ENCODE measurements at regions not wholly inside any gene's neighbourhood (a gene's known extent, or its start where the extent isn't known, plus 50 kb on each side); places are given as distances from the start of the nearest gene placed in this dataset.
"Not testable (repeated sequence)": the region's sequence is repeated elsewhere in the genome, so short reads cannot be mapped to it uniquely, and the experiment has no call there.

DNA sequence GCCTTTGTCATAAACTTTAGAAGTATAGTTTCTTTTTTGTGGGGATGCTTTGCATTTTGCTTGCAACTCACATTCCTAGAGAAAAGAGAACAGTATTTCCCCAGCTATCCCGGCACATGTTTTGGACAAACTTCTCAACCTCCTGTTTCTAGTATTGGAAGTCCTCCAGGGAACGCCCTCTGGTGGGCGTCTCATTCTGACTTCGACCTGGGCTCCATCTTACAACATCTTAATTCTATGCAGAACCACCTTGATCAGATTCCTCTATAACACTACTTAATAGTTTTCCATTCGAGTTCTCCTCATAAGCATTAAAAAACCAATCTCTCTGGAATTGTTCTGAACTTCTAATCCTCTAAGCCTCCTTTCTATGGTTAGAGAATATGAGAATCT lies 139.5 kb upstream of the FZD8 start:
- no peaks in the 10 kb centered on the region for H3K9me3 ChIP-seq (ENCODE audit: severe bottlenecking)
- H3K27ac ChIP-seq, result no peak overlapping the region
- H3K36me3 ChIP-seq, result no peaks in the 10 kb centered on the region
- TF ChIP-seq, protein P1, sequence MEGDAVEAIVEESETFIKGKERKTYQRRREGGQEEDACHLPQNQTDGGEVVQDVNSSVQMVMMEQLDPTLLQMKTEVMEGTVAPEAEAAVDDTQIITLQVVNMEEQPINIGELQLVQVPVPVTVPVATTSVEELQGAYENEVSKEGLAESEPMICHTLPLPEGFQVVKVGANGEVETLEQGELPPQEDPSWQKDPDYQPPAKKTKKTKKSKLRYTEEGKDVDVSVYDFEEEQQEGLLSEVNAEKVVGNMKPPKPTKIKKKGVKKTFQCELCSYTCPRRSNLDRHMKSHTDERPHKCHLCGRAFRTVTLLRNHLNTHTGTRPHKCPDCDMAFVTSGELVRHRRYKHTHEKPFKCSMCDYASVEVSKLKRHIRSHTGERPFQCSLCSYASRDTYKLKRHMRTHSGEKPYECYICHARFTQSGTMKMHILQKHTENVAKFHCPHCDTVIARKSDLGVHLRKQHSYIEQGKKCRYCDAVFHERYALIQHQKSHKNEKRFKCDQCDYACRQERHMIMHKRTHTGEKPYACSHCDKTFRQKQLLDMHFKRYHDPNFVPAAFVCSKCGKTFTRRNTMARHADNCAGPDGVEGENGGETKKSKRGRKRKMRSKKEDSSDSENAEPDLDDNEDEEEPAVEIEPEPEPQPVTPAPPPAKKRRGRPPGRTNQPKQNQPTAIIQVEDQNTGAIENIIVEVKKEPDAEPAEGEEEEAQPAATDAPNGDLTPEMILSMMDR (IDR thresholded peaks at IDR 0.05; ENCODE audit: low read depth, low read length), result peak; percentile 35; the same call in 1 of the 2 replicates
- DNase-seq, result peak; percentile 23
- no peak overlapping the region for H3K4me3 ChIP-seq (ENCODE audit: low read depth, low read length)
- H3K27me3 ChIP-seq (ENCODE audit: insufficient read depth, low read depth, severe bottlenecking), result no peaks in the 10 kb centered on the region

DNA sequence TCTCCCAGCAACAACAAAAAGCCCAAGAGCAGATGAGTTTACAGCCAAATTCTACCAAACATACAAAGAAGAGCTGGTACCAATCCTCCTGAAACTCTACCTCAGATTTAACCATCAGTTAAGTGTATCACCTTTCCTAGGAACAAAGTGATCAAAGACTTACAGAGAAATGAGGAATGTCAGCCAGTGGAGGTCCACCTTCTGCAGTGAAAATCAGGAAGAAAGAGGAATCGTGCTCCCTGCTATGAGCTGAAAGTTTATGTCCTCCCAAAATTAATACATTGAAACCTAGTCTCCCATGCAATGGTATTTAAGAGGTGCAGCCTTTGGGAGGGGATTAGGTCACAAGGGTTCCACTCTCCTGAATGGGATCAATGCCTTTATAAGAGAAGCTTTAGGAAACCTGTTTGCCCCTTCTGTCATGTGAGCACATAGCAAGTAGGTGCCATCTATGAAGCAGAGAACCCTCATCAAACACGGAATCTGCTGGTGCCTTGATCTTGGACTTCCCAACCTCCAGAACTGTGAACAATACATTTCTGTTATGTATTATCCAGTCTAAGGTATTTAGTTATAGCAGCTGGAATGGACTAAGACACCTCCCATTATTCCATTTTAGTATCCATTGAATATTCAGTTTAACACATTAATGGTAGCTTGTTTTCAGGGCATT lies 139.0 kb upstream of the FZD8 start:
- TF ChIP-seq, protein P1 (IDR thresholded peaks at IDR 0.05; ENCODE audit: low read depth, low read length), result no peak
- no peaks in the 10 kb centered on the region for H3K36me3 ChIP-seq
- no peak overlapping the region for H3K4me3 ChIP-seq (ENCODE audit: low read depth, low read length)
- H3K9me3 ChIP-seq (ENCODE audit: severe bottlenecking), result no peaks in the 10 kb centered on the region
- H3K27ac ChIP-seq, result no peak overlapping the region
- no peak for DNase-seq
- no peaks in the 10 kb centered on the region for H3K27me3 ChIP-seq (ENCODE audit: insufficient read depth, low read depth, severe bottlenecking)

DNA sequence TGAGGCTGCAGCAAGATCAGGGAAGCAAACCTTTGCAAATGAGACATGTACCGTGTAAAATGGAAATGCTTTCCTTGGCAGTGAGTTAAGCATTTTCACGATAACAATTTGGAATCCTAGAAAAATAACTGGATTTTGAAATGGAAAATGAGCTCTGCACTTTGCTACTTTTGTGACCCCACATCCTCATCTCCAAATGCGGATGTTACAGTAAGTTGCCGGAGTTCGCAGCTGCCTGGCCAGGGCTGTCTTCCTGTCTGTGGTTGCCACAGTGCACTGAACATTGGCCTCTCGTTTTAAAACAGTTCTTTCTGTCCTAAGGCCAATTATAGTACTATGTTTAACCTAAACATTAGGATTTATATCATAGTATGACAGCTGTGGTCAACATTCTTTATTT lies 136.2 kb upstream of the FZD8 start:
- H3K27ac ChIP-seq, result no peak overlapping the region
- TF ChIP-seq, protein P1 (IDR thresholded peaks at IDR 0.05; ENCODE audit: low read depth, low read length), result no peak
- H3K27me3 ChIP-seq (ENCODE audit: insufficient read depth, low read depth, severe bottlenecking), result no peaks in the 10 kb centered on the region
- H3K4me3 ChIP-seq (ENCODE audit: low read depth, low read length), result no peak overlapping the region
- H3K9me3 ChIP-seq (ENCODE audit: severe bottlenecking), result no peaks in the 10 kb centered on the region
- H3K36me3 ChIP-seq, result no peaks in the 10 kb centered on the region
- DNase-seq, result no peak

DNA sequence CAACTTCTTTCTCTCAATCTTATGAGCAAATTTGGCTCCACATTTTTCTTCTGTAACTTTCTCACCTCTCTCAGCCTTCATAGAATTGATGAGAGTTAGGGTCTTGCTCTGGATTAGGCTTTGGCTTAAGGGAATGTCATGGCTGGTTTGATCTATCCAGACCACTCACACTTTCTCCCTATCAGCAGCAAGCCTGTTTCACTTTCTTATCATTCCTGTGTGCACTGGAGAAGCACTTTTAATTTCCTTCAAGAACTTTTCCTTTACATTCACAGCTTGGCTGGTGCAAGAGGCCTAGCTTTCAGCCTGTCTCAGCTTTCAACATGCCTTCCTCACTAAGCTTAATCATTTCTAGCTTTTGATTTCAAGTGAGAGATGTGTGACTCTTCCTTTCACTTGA lies 134.5 kb upstream of the FZD8 start:
- H3K36me3 ChIP-seq; DNase-seq; H3K4me3 ChIP-seq (ENCODE audit: low read depth, low read length); H3K27ac ChIP-seq; H3K27me3 ChIP-seq (ENCODE audit: insufficient read depth, low read depth, severe bottlenecking); H3K9me3 ChIP-seq (ENCODE audit: severe bottlenecking): not testable (repeated sequence)

DNA sequence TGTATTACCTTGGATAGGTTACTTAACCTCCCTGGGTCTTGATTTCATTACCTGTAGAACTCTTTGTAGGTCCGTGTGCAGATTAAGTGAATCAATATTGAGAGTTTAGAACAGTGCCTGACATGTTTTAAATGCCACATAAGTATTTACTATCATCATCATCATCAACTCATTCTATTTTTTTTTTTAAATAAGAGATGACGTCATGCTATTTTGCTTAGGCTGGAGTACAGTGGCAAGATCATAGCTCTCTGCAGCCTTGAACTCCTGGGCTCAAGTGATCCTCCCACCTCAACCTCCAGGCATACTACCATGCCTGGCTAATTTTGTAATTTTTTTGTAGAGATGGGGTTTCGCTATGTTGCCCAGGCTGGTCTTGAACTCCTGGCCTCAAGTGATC lies 132.0 kb upstream of the FZD8 start:
- Histone ChIP-seq H3K36me3 (no peaks in the 10 kb centered on the region), H3K27ac (no peak overlapping the region), H3K4me3 (ENCODE audit: low read depth, low read length) (no peak overlapping the region), H3K9me3 (ENCODE audit: severe bottlenecking) (no peaks in the 10 kb centered on the region), H3K27me3 (ENCODE audit: insufficient read depth, low read depth, severe bottlenecking) (no peaks in the 10 kb centered on the region)
- DNase-seq, result no peak
- TF ChIP-seq, protein P1 (IDR thresholded peaks at IDR 0.05; ENCODE audit: low read depth, low read length), result no peak

DNA sequence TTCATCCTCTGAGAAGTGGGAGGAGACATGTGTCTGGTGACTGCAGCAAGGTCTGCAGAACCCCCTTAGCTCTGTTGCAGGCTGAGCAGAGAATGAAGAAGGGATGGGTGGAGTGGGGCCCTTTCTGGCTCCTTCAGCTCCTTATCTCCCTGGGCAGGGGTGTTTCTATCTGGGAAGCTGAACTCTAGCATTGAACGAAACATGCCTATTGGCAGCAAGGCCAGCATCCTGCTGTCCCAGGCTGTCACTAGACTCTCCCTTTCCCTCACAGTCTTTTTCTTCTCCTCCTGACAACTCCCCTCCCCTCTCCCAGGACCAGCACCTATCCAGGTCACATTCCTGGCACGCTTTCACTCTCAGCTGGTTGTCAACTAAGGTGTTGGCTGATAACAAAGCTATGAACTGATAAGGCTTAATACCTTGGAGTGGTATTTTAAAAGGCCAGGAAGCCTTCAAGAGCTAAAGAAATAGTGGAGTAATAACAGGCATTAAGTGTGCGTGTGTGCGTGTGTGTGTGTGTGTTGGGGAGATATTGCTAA lies 128.8 kb upstream of the FZD8 start:
- Histone ChIP-seq H3K27me3 (ENCODE audit: insufficient read depth, low read depth, severe bottlenecking) (no peaks in the 10 kb centered on the region), H3K27ac (no peak overlapping the region), H3K9me3 (ENCODE audit: severe bottlenecking) (no peaks in the 10 kb centered on the region), H3K4me3 (ENCODE audit: low read depth, low read length) (no peak overlapping the region), H3K36me3 (no peaks in the 10 kb centered on the region)
- DNase-seq, result no peak
- TF ChIP-seq, protein P1 (IDR thresholded peaks at IDR 0.05; ENCODE audit: low read depth, low read length), result no peak
